ENCODE measurements at regions not wholly inside any gene's neighbourhood (a gene's known extent, or its start where the extent isn't known, plus 50 kb on each side); places are given as distances from the start of the nearest gene placed in this dataset.

- TF ChIP-seq TBP (optimal IDR thresholded peaks at IDR 0.05; ENCODE audit: low read depth, low read length) (no peak), ZBTB7A (IDR thresholded peaks at IDR 0.05; ENCODE audit: borderline replicate concordance, control insufficient read depth, low read depth, low read length) (no peak), BCOR (IDR thresholded peaks at IDR 0.05) (no peak), PCBP2 (IDR thresholded peaks at IDR 0.05; ENCODE audit: low read depth, low read length, poor library complexity, severe bottlenecking) (no peak), KAT8 (IDR thresholded peaks at IDR 0.05; ENCODE audit: low read depth) (no peak), SRF (CRISPR knock-in tag; IDR thresholded peaks at IDR 0.05) (no peak), MAX (CRISPR knock-in tag; IDR thresholded peaks at IDR 0.05) (no peak), ARID2 (IDR thresholded peaks at IDR 0.05) (no peak), NFIC (IDR thresholded peaks at IDR 0.05) (no peak), SETDB1 (IDR thresholded peaks at IDR 0.05; ENCODE audit: low read length) (no peak), NFXL1 (CRISPR knock-in tag; IDR thresholded peaks at IDR 0.05) (no peak), E2F3 (CRISPR knock-in tag; IDR thresholded peaks at IDR 0.05) (no peak)
Measured at GRCh38 chr6:85300581-85300980, 149.3 kb upstream of the NT5E start.

Measured in K562 (cell line).